GM12878 (cell line): ENCODE measurements at regions not wholly inside any gene's neighbourhood (a gene's known extent, or its start where the extent isn't known, plus 50 kb on each side); places are given as distances from the start of the nearest gene placed in this dataset.

ENCODE experiments used
- ATAC-seq: fragments of 200-7000 bp; cut with Tn5 transposase; 3 replicates; pipeline ENCODE4 v1.9.1; 2020; ENCODE audit warnings: mild to moderate bottlenecking, moderate library complexity
- BruUV-seq: library from RNA; stranded (reverse); fragments of 400-500 nt; replicated peaks from 2 replicates; lab custom pipeline; 2021; lab: Mats Ljungman, UMichigan
- CTCF ChIA-PET: fragments of 300-600 bp; sonication (Branson Sonifier 250); formaldehyde crosslinking; extraction: SDS; loops from one replicate; lab custom pipeline; 2021; ENCODE audit warnings: inconsistent platforms; lab: Yijun Ruan, JAX
- POLR2A ChIA-PET: fragments of 350-600 bp; formaldehyde crosslinking; extraction: SDS; loops from one replicate; lab custom pipeline; 2021; ENCODE audit warnings: inconsistent platforms; lab: Charles Lee
- RAD21 ChIA-PET: fragments of 300-600 bp; sonication (Branson Sonifier 250); formaldehyde crosslinking; loops from one replicate; lab custom pipeline; 2023; ENCODE audit warnings: antibody characterized with exemption; ENCODE audit not compliant: unreplicated experiment; lab: Charles Lee
- SMC1A ChIA-PET: fragments of 300-600 bp; sonication (Branson Sonifier 250); formaldehyde crosslinking; loops from one replicate; lab custom pipeline; 2023; ENCODE audit not compliant: unreplicated experiment, uncharacterized antibody; lab: Charles Lee
- DNase-seq: peaks from one replicate; pipeline ENCODE4 v3.0.0-alpha.2; 2011; ENCODE audit warnings: low read depth, low spot score
- FAIRE-seq: peaks from 3 replicates; lab custom pipeline; 2011; peaks lifted over from hg19 to GRCh38; lab: Jason Lieb, UNC
- H2AFZ ChIP-seq: 2 replicates; pipeline ENCODE4 v1.6.0; 2011; ENCODE audit warnings: low read depth, low read length, control low read depth; ENCODE audit not compliant: control insufficient read depth
- H3K27ac ChIP-seq: 2 replicates; pipeline ENCODE4 v1.5.1; 2011; ENCODE audit warnings: control low read depth; ENCODE audit not compliant: control insufficient read depth, insufficient read depth
- H3K27me3 ChIP-seq, 2 experiments: replicated peaks in 1 of 2; 2 replicates each; pipeline versions ENCODE4 v1.6.0 to v1.6.1; 2011; ENCODE audit warnings: low read length in 1 of 2; ENCODE audit not compliant: control insufficient read depth in 2 of 2, insufficient read depth in 2 of 2
- H3K36me3 ChIP-seq, 2 experiments: 2 replicates each; pipeline ENCODE4 v1.5.1; 2011; ENCODE audit warnings: low read length in 1 of 2; ENCODE audit not compliant: control insufficient read depth in 2 of 2, insufficient read depth in 2 of 2
- H3K4me1 ChIP-seq: 2 replicates; pipeline ENCODE4 v1.6.1; 2011; ENCODE audit warnings: mild to moderate bottlenecking, low read length, moderate library complexity, mixed read lengths; ENCODE audit not compliant: control insufficient read depth, insufficient read depth
- H3K4me2 ChIP-seq: 2 replicates; pipeline ENCODE4 v1.6.0; 2011; ENCODE audit warnings: control low read depth; ENCODE audit not compliant: control insufficient read depth, insufficient read depth
- H3K4me3 ChIP-seq: fragments of 200-600 bp; sonication (generic); 2 replicates; pipeline ENCODE4 v1.5.1; 2016
- H3K79me2 ChIP-seq: 2 replicates; pipeline ENCODE4 v1.6.0; 2011; ENCODE audit warnings: low read length; ENCODE audit not compliant: control insufficient read depth, insufficient read depth
- H3K9ac ChIP-seq: 2 replicates; pipeline ENCODE4 v1.8.0; 2011; ENCODE audit warnings: low read length, control low read depth, mixed read lengths; ENCODE audit not compliant: control insufficient read depth, insufficient read depth
- H3K9me3 ChIP-seq: replicated peaks from 3 replicates; pipeline ENCODE4 v1.5.1; 2011; ENCODE audit warnings: mild to moderate bottlenecking, low read length; ENCODE audit not compliant: control insufficient read depth, insufficient read depth
- H4K20me1 ChIP-seq: 2 replicates; pipeline ENCODE4 v1.6.0; 2011; ENCODE audit not compliant: control insufficient read depth, insufficient read depth
- CEBPB ChIP-seq, 2 experiments: fragments of 150-350 bp in 1 of 2; IDR thresholded peaks; 2 replicates each; pipeline ENCODE4 v1.6.1; 2012 to 2014; ENCODE audit warnings: low read depth in 2 of 2, low read length in 2 of 2, borderline replicate concordance in 1 of 2, inconsistent platforms in 1 of 2
- E4F1 ChIP-seq: fragments of 450-650 bp; IDR thresholded peaks from 2 replicates; pipeline ENCODE4 v1.6.1; 2018; ENCODE audit warnings: borderline replicate concordance, mild to moderate bottlenecking; ENCODE audit not compliant: partially characterized antibody
- EP300 ChIP-seq, 2 experiments: fragments of 150-350 bp in 1 of 2; IDR thresholded peaks; 2 replicates each; pipeline ENCODE4 v1.6.1; 2011 to 2012; ENCODE audit warnings: low read depth in 2 of 2, low read length in 2 of 2, borderline replicate concordance in 1 of 2, improper control_type of control experiment in 1 of 2, inconsistent platforms in 1 of 2; ENCODE audit not compliant: control insufficient read depth in 1 of 2
- MTA2 ChIP-seq: fragments of 450-650 bp; IDR thresholded peaks from 2 replicates; pipeline ENCODE4 v1.6.1; 2016; ENCODE audit warnings: low read depth, mild to moderate bottlenecking, moderate library complexity
- POLR2AphosphoS5 ChIP-seq: IDR thresholded peaks from 2 replicates; pipeline ENCODE4 v1.6.1; 2011; ENCODE audit warnings: mild to moderate bottlenecking, low read length, inconsistent platforms
- SMAD1 ChIP-seq: fragments of 450-650 bp; IDR thresholded peaks from 2 replicates; pipeline ENCODE4 v1.6.1; 2018; ENCODE audit warnings: mild to moderate bottlenecking, low read depth; ENCODE audit not compliant: partially characterized antibody
- TCF12 ChIP-seq: IDR thresholded peaks from 2 replicates; pipeline ENCODE4 v1.6.1; 2011; ENCODE audit warnings: low read depth, mild to moderate bottlenecking, low read length
- WGBS: methylation state at CpG from one replicate; pipeline ENCODE4 v1.1.6; 2016; ENCODE audit warnings: low lambda C conversion rate; ENCODE audit not compliant: insufficient replicate concordance, insufficient coverage; ENCODE audit errors: missing lambda C conversion rate; 5-methylcytosine and 5-hydroxymethylcytosine counted together
- in situ Hi-C: fragments of 300-500 bp; cut with MboI; formaldehyde crosslinking; loops from 9 replicates; pipeline ENCODE4 v1.14.3; 2018; ENCODE audit warnings: mixed read lengths
- intact Hi-C: fragments of 100-400 bp; cut with micrococcal nuclease; formaldehyde crosslinking; loops from one replicate; pipeline ENCODE4 v1.14.2; 2022; ENCODE audit not compliant: unreplicated experiment
- TF ChIP-seq, protein P1 (sequence below): IDR thresholded peaks from 2 replicates; pipeline ENCODE4 v1.6.1; 2011; ENCODE audit warnings: low read depth, mild to moderate bottlenecking, low read length, moderate library complexity, borderline replicate concordance; ENCODE audit errors: extremely low read depth
- TF ChIP-seq, protein P2 (sequence below): fragments of 450-650 bp; formaldehyde crosslinking; IDR thresholded peaks from 2 replicates; pipeline ENCODE4 v1.5.0; 2022; ENCODE audit warnings: mild to moderate bottlenecking, missing genetic modification characterization
- TF ChIP-seq, protein P3 (sequence below): fragments of 450-650 bp; IDR thresholded peaks from 2 replicates; pipeline ENCODE4 v1.6.1; 2017; ENCODE audit warnings: mild to moderate bottlenecking, moderate library complexity

DNA sequence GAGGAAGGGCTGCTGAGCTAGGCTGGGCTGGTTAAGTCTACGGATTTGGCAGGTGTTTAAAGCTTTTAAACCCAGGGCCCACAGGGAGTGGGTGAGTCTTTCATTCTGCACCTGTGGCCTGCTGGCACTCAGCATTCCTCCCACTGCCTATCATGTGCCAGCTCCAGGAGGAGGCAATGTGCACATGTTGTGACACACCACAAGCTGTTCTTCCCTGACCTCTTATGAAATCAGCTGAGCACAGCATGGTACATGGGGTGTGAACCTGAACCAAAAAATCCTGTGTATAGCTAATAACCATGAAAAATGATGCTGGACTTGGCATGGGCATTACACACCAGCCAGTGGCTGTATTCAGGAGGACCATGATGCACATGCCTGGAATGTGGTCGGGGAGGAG is 297.9 kb upstream of the MMADHC start:
- no peaks in the 10 kb centered on the region for H3K79me2 ChIP-seq
- H3K4me2 ChIP-seq, result no peak overlapping the region
- H4K20me1 ChIP-seq, result no peaks in the 10 kb centered on the region
- no peaks in the 10 kb centered on the region for H3K36me3 ChIP-seq
- RAD21 ChIA-PET, result no interaction called here
- no peak overlapping the region for H3K4me3 ChIP-seq
- ATAC-seq (no peak), FAIRE-seq (no peak), DNase-seq (no peak)
- H2AFZ ChIP-seq, result no peak overlapping the region
- no peak overlapping the region for H3K27ac ChIP-seq
- no TSS peak for BruUV-seq
- no peak overlapping the region for H3K9ac ChIP-seq
- no peaks in the 10 kb centered on the region for H3K4me1 ChIP-seq
- SMC1A ChIA-PET, result interaction anchor here (0.7 to 1.0 kb wide), 2 partner anchors 13 to 825 kb away, joined by 3 read pairs; no protein-coding TSS in a partner anchor
- no peaks in the 10 kb centered on the region for H3K27me3 ChIP-seq
- POLR2A ChIA-PET, result no interaction called here
- CTCF ChIA-PET, result interaction anchor here (1.0 kb wide), 1 partner anchor 26 kb away, joined by 3 read pairs; no protein-coding TSS in a partner anchor
- in situ Hi-C loops (no loop called here), intact Hi-C loops (no loop called here)
- WGBS, result 0% methylated on average over 2 of the region's 2 CpGs
- H3K9me3 ChIP-seq, result no peaks in the 10 kb centered on the region
- TF ChIP-seq EP300 (IDR thresholded peaks at IDR 0.05; ENCODE audit: borderline replicate concordance in 1 of 2, control insufficient read depth in 1 of 2, low read depth in 2 of 2, low read length in 2 of 2) (no peak), CEBPB (IDR thresholded peaks at IDR 0.05; ENCODE audit: borderline replicate concordance in 1 of 2, low read depth in 2 of 2, low read length in 2 of 2) (no peak), MTA2 (no peak), TCF12 (no peak), E4F1 (no peak), SMAD1 (no peak), POLR2AphosphoS5 (no peak)
- TF ChIP-seq, protein P1, sequence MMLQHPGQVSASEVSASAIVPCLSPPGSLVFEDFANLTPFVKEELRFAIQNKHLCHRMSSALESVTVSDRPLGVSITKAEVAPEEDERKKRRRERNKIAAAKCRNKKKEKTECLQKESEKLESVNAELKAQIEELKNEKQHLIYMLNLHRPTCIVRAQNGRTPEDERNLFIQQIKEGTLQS, result no peak
- TF ChIP-seq, protein P2, sequence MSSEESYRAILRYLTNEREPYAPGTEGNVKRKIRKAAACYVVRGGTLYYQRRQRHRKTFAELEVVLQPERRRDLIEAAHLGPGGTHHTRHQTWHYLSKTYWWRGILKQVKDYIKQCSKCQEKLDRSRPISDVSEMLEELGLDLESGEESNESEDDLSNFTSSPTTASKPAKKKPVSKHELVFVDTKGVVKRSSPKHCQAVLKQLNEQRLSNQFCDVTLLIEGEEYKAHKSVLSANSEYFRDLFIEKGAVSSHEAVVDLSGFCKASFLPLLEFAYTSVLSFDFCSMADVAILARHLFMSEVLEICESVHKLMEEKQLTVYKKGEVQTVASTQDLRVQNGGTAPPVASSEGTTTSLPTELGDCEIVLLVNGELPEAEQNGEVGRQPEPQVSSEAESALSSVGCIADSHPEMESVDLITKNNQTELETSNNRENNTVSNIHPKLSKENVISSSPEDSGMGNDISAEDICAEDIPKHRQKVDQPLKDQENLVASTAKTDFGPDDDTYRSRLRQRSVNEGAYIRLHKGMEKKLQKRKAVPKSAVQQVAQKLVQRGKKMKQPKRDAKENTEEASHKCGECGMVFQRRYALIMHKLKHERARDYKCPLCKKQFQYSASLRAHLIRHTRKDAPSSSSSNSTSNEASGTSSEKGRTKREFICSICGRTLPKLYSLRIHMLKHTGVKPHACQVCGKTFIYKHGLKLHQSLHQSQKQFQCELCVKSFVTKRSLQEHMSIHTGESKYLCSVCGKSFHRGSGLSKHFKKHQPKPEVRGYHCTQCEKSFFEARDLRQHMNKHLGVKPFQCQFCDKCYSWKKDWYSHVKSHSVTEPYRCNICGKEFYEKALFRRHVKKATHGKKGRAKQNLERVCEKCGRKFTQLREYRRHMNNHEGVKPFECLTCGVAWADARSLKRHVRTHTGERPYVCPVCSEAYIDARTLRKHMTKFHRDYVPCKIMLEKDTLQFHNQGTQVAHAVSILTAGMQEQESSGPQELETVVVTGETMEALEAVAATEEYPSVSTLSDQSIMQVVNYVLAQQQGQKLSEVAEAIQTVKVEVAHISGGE (CRISPR knock-in tag), result no peak
- TF ChIP-seq, protein P3, sequence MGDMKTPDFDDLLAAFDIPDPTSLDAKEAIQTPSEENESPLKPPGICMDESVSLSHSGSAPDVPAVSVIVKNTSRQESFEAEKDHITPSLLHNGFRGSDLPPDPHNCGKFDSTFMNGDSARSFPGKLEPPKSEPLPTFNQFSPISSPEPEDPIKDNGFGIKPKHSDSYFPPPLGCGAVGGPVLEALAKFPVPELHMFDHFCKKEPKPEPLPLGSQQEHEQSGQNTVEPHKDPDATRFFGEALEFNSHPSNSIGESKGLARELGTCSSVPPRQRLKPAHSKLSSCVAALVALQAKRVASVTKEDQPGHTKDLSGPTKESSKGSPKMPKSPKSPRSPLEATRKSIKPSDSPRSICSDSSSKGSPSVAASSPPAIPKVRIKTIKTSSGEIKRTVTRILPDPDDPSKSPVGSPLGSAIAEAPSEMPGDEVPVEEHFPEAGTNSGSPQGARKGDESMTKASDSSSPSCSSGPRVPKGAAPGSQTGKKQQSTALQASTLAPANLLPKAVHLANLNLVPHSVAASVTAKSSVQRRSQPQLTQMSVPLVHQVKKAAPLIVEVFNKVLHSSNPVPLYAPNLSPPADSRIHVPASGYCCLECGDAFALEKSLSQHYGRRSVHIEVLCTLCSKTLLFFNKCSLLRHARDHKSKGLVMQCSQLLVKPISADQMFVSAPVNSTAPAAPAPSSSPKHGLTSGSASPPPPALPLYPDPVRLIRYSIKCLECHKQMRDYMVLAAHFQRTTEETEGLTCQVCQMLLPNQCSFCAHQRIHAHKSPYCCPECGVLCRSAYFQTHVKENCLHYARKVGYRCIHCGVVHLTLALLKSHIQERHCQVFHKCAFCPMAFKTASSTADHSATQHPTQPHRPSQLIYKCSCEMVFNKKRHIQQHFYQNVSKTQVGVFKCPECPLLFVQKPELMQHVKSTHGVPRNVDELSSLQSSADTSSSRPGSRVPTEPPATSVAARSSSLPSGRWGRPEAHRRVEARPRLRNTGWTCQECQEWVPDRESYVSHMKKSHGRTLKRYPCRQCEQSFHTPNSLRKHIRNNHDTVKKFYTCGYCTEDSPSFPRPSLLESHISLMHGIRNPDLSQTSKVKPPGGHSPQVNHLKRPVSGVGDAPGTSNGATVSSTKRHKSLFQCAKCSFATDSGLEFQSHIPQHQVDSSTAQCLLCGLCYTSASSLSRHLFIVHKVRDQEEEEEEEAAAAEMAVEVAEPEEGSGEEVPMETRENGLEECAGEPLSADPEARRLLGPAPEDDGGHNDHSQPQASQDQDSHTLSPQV, result no peak
